T-helper 1 cell treated with Interleukin-12 subunit alpha and Interleukin-12 subunit beta and Interleukin-4 antibody, amounts not matched to agents 30 ng/mL and 1 ng/mL, for 36 hours (primary cell): ENCODE measurements at regions not wholly inside any gene's neighbourhood (a gene's known extent, or its start where the extent isn't known, plus 50 kb on each side); places are given as distances from the start of the nearest gene placed in this dataset.
"Not testable (repeated sequence)": the region's sequence is repeated elsewhere in the genome, so short reads cannot be mapped to it uniquely, and the experiment has no call there.

Experiments used
- intact Hi-C: fragments of 100-400 bp; cut with micrococcal nuclease; formaldehyde crosslinking; loops from one replicate; pipeline ENCODE4 v1.15.1; 2024

GRCh38 chr2:181737302-181737701 is 57.0 kb upstream of the NEUROD1 start:
- intact Hi-C loops, result not testable (repeated sequence)

- intact Hi-C loops, result no loop called here
These were observed 57.8 kb upstream of the NEUROD1 start for GRCh38 chr2:181738074-181738473.

GRCh38 chr2:181738563-181738962 is 58.2 kb upstream of the NEUROD1 start:
- intact Hi-C loops, result no loop called here

- intact Hi-C loops, result loop anchor here (2.0 kb wide), 1 partner anchor 909 kb away; no protein-coding TSS in a partner anchor
These were observed 61.4 kb upstream of the NEUROD1 start for GRCh38 chr2:181741756-181742155.

GRCh38 chr2:181742361-181742760 is 62.0 kb upstream of the NEUROD1 start:
- intact Hi-C loops, result loop anchor here (2.0 kb wide), 1 partner anchor 908 kb away; no protein-coding TSS in a partner anchor

- intact Hi-C loops, result loop anchor here (1.0 to 2.0 kb wide), 5 partner anchors 161 to 908 kb away; no protein-coding TSS in a partner anchor
These were observed 62.8 kb upstream of the NEUROD1 start for GRCh38 chr2:181742922-181743722.

GRCh38 chr2:181743723-181744031 is 63.4 kb upstream of the NEUROD1 start:
- intact Hi-C loops, result loop anchor here (1.0 to 2.0 kb wide), 5 partner anchors 161 to 907 kb away; no protein-coding TSS in a partner anchor

- intact Hi-C loops, result no loop called here
These were observed 65.7 kb upstream of the NEUROD1 start for GRCh38 chr2:181745796-181746540.

GRCh38 chr2:181746844-181747243 is 66.5 kb upstream of the NEUROD1 start:
- intact Hi-C loops, result no loop called here

GRCh38 chr2:181750305-181750704 is 70.0 kb upstream of the NEUROD1 start:
- intact Hi-C loops, result no loop called here

- intact Hi-C loops, result no loop called here
These were observed 71.1 kb upstream of the NEUROD1 start for GRCh38 chr2:181751266-181752030.

- intact Hi-C loops, result no loop called here
These were observed 72.0 kb upstream of the NEUROD1 start for GRCh38 chr2:181752301-181752700.

- intact Hi-C loops, result no loop called here
These were observed 73.4 kb upstream of the NEUROD1 start for GRCh38 chr2:181753686-181754085.

- intact Hi-C loops, result no loop called here
These were observed 73.8 kb upstream of the NEUROD1 start for GRCh38 chr2:181754105-181754504.

- intact Hi-C loops, result no loop called here
These were observed 74.9 kb upstream of the NEUROD1 start for GRCh38 chr2:181755181-181755580.

- intact Hi-C loops, result no loop called here
These were observed 80.2 kb upstream of the NEUROD1 start for GRCh38 chr2:181760521-181760920.

- intact Hi-C loops, result no loop called here
These were observed 80.9 kb upstream of the NEUROD1 start for GRCh38 chr2:181761175-181761574.

- intact Hi-C loops, result no loop called here
These were observed 81.7 kb upstream of the NEUROD1 start for GRCh38 chr2:181762000-181762399.

GRCh38 chr2:181762848-181763247 is 82.5 kb upstream of the NEUROD1 start:
- intact Hi-C loops, result no loop called here

- intact Hi-C loops, result no loop called here
These were observed 83.1 kb upstream of the NEUROD1 start for GRCh38 chr2:181763423-181763822.

- intact Hi-C loops, result no loop called here
These were observed 84.0 kb upstream of the NEUROD1 start for GRCh38 chr2:181764095-181764963.
